MCF 10A (cell line): ENCODE measurements at regions not wholly inside any gene's neighbourhood (a gene's known extent, or its start where the extent isn't known, plus 50 kb on each side); places are given as distances from the start of the nearest gene placed in this dataset.

Experiments
- BruUV-seq: library from RNA; stranded (reverse); fragments of 400-500 nt; replicated peaks from 2 replicates; lab custom pipeline; 2021; lab: Mats Ljungman, UMichigan
- CTCF ChIA-PET: fragments of 300-600 bp; sonication (Branson Sonifier 250); formaldehyde crosslinking; extraction: SDS; loops from one replicate; lab custom pipeline; 2021; ENCODE audit warnings: antibody characterized with exemption, inconsistent platforms; lab: Yijun Ruan, JAX
- POLR2A ChIA-PET: fragments of 300-600, 350-650 bp; sonication (Branson Sonifier 250); formaldehyde crosslinking; extraction: SDS; loops from one replicate; lab custom pipeline; 2020; ENCODE audit warnings: antibody characterized with exemption, inconsistent platforms; lab: Yijun Ruan, JAX
- DNase-seq: peaks from one replicate; pipeline ENCODE4 v3.0.0-alpha.2; 2018; ENCODE audit not compliant: unreplicated experiment
- H3K27ac Mint-ChIP-seq: one replicate; pipeline ENCODE4 v1.8.0; 2022; ENCODE audit warnings: mild to moderate bottlenecking, low read depth, mixed read lengths; ENCODE audit not compliant: unreplicated experiment
- H3K27me3 Mint-ChIP-seq: one replicate; pipeline ENCODE4 v1.8.0; 2022; ENCODE audit warnings: mixed read lengths; ENCODE audit not compliant: insufficient read depth, unreplicated experiment
- H3K36me3 Mint-ChIP-seq: one replicate; pipeline ENCODE4 v1.8.0; 2022; ENCODE audit warnings: mild to moderate bottlenecking, moderate library complexity, mixed read lengths; ENCODE audit not compliant: insufficient read depth, unreplicated experiment
- H3K4me1 Mint-ChIP-seq: one replicate; pipeline ENCODE4 v1.8.0; 2022; ENCODE audit warnings: mixed read lengths; ENCODE audit not compliant: insufficient read depth, unreplicated experiment
- H3K4me3 Mint-ChIP-seq: one replicate; pipeline ENCODE4 v1.8.0; 2022; ENCODE audit warnings: mild to moderate bottlenecking, moderate library complexity, mixed read lengths; ENCODE audit not compliant: unreplicated experiment
- H3K9me3 Mint-ChIP-seq: one replicate; pipeline ENCODE4 v1.8.0; 2022; ENCODE audit warnings: mixed read lengths; ENCODE audit not compliant: unreplicated experiment
- CTCF ChIP-seq: fragments of 200-600 bp; IDR thresholded peaks from one replicate; pipeline ENCODE4 v1.8.0; 2022; ENCODE audit warnings: antibody characterized with exemption, mild to moderate bottlenecking; ENCODE audit not compliant: unreplicated experiment
- intact Hi-C: fragments of 100-400 bp; cut with micrococcal nuclease; formaldehyde crosslinking; loops from 2 replicates; pipeline ENCODE4 v1.14.1; 2022

- Mint-ChIP-seq H3K27ac (no peak overlapping the region), H3K4me3 (no peak overlapping the region), H3K4me1 (no peaks in the 10 kb centered on the region), H3K27me3 (no peaks in the 10 kb centered on the region), H3K36me3 (no peaks in the 10 kb centered on the region), H3K9me3 (no peaks in the 10 kb centered on the region)
- ChIA-PET POLR2A (no interaction called here), CTCF (interaction anchor here (0.7 to 1.2 kb wide), 3 partner anchors 13 to 103 kb away, joined by 3 read pairs; no protein-coding TSS in a partner anchor)
- DNase-seq, result no peak
- intact Hi-C loops, result no loop called here
- no TSS peak for BruUV-seq
- TF ChIP-seq CTCF, result no peak
These were observed 365.6 kb downstream of the WDR11 start for GRCh38 chr10:121216721-121217181.

- ChIA-PET CTCF (interaction anchor here (1.2 kb wide), 1 partner anchor 13 kb away, joined by 3 read pairs; no protein-coding TSS in a partner anchor), POLR2A (no interaction called here)
- no peak for TF ChIP-seq CTCF
- Mint-ChIP-seq H3K36me3 (no peaks in the 10 kb centered on the region), H3K27ac (no peak overlapping the region), H3K9me3 (no peaks in the 10 kb centered on the region), H3K4me1 (no peaks in the 10 kb centered on the region), H3K4me3 (no peak overlapping the region), H3K27me3 (no peaks in the 10 kb centered on the region)
- no TSS peak for BruUV-seq
- intact Hi-C loops, result no loop called here
- DNase-seq, result no peak
These were observed 366.2 kb downstream of the WDR11 start for GRCh38 chr10:121217331-121217730.

GRCh38 chr10:121221072-121221471 lies 369.9 kb downstream of the WDR11 start:
- no peak for DNase-seq
- TF ChIP-seq CTCF, result no peak
- Mint-ChIP-seq H3K36me3 (no peaks in the 10 kb centered on the region), H3K4me3 (no peak overlapping the region), H3K9me3 (no peaks in the 10 kb centered on the region), H3K27me3 (no peaks in the 10 kb centered on the region), H3K4me1 (no peaks in the 10 kb centered on the region), H3K27ac (no peak overlapping the region)
- ChIA-PET POLR2A (no interaction called here), CTCF (no interaction called here)
- intact Hi-C loops, result no loop called here
- BruUV-seq, result no TSS peak

GRCh38 chr10:121221991-121222390 lies 370.8 kb downstream of the WDR11 start:
- Mint-ChIP-seq H3K9me3 (no peaks in the 10 kb centered on the region), H3K4me3 (no peak overlapping the region), H3K27me3 (no peaks in the 10 kb centered on the region), H3K4me1 (no peaks in the 10 kb centered on the region), H3K27ac (no peak overlapping the region), H3K36me3 (no peaks in the 10 kb centered on the region)
- BruUV-seq, result no TSS peak
- CTCF ChIA-PET, result interaction anchor here (0.6 kb wide), 1 partner anchor 285 kb away, joined by 3 read pairs; no protein-coding TSS in a partner anchor
- POLR2A ChIA-PET, result no interaction called here
- TF ChIP-seq CTCF, result no peak
- no peak for DNase-seq
- intact Hi-C loops, result no loop called here
